ENCODE measurements at regions not wholly inside any gene's neighbourhood (a gene's known extent, or its start where the extent isn't known, plus 50 kb on each side); places are given as distances from the start of the nearest gene placed in this dataset.

GRCh38 chr7:93723424-93724124, 149.1 kb upstream of the CALCR start:
- TF ChIP-seq, protein P1, sequence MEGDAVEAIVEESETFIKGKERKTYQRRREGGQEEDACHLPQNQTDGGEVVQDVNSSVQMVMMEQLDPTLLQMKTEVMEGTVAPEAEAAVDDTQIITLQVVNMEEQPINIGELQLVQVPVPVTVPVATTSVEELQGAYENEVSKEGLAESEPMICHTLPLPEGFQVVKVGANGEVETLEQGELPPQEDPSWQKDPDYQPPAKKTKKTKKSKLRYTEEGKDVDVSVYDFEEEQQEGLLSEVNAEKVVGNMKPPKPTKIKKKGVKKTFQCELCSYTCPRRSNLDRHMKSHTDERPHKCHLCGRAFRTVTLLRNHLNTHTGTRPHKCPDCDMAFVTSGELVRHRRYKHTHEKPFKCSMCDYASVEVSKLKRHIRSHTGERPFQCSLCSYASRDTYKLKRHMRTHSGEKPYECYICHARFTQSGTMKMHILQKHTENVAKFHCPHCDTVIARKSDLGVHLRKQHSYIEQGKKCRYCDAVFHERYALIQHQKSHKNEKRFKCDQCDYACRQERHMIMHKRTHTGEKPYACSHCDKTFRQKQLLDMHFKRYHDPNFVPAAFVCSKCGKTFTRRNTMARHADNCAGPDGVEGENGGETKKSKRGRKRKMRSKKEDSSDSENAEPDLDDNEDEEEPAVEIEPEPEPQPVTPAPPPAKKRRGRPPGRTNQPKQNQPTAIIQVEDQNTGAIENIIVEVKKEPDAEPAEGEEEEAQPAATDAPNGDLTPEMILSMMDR (IDR thresholded peaks at IDR 0.05), result no peak
- Histone ChIP-seq H3K36me3 (ENCODE audit: low read depth) (no peaks in the 10 kb centered on the region), H3K4me1 (ENCODE audit: low read depth) (no peaks in the 10 kb centered on the region), H3K9me3 (no peaks in the 10 kb centered on the region), H3K4me3 (no peak overlapping the region)
- ATAC-seq (no peak), DNase-seq (no peak)
- intact Hi-C loops (cut with DNase I, micrococcal nuclease), result no loop called here

DNA sequence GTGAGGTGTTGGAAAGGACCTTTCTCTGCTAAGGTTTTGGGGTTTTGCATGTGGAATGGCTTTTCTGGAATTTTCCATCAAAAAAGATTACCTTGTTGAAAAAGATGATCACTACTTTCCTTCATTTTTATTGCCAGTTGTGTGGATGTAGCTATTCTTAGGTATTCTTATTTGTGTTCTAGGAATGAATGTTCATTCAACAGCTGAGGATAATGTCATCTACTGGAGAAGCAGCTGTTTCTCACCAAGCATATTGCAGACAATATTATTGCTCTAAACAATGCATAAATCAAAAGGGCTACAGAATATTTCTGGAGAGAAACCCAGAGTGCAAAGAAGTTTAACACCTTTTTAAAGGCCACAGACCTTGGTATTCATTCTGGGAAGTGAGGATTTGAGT, 145.6 kb upstream of the CALCR start:
- Histone ChIP-seq H3K4me1 (ENCODE audit: low read depth) (no peaks in the 10 kb centered on the region), H3K4me3 (no peak overlapping the region), H3K9me3 (no peaks in the 10 kb centered on the region), H3K36me3 (ENCODE audit: low read depth) (no peaks in the 10 kb centered on the region)
- DNase-seq (no peak), ATAC-seq (no peak)
- intact Hi-C loops (cut with DNase I, micrococcal nuclease), result no loop called here
- TF ChIP-seq, protein P1 (IDR thresholded peaks at IDR 0.05), result no peak

- no peak for DNase-seq
Measured at GRCh38 chr7:93719546-93719945, 145.0 kb upstream of the CALCR start.

GRCh38 chr7:93717217-93717900, 142.8 kb upstream of the CALCR start:
- intact Hi-C loops (cut with DNase I, micrococcal nuclease), result no loop called here
- Histone ChIP-seq H3K36me3 (ENCODE audit: low read depth) (no peaks in the 10 kb centered on the region), H3K4me1 (ENCODE audit: low read depth) (no peaks in the 10 kb centered on the region), H3K4me3 (no peak overlapping the region), H3K9me3 (no peaks in the 10 kb centered on the region)
- DNase-seq (no peak), ATAC-seq (no peak)
- TF ChIP-seq, protein P1 (IDR thresholded peaks at IDR 0.05), result no peak

More at GRCh38 chr7:93719546-93719945, 145.0 kb upstream of the CALCR start:
- no peaks in the 10 kb centered on the region for H3K4me1 ChIP-seq (ENCODE audit: low read depth)
- H3K4me3 ChIP-seq, result no peak overlapping the region
- H3K9me3 ChIP-seq, result no peaks in the 10 kb centered on the region
- H3K36me3 ChIP-seq (ENCODE audit: low read depth), result no peaks in the 10 kb centered on the region
- ATAC-seq, result no peak
- intact Hi-C loops (cut with DNase I, micrococcal nuclease), result no loop called here
- TF ChIP-seq, protein P1 (IDR thresholded peaks at IDR 0.05), result no peak

DNA sequence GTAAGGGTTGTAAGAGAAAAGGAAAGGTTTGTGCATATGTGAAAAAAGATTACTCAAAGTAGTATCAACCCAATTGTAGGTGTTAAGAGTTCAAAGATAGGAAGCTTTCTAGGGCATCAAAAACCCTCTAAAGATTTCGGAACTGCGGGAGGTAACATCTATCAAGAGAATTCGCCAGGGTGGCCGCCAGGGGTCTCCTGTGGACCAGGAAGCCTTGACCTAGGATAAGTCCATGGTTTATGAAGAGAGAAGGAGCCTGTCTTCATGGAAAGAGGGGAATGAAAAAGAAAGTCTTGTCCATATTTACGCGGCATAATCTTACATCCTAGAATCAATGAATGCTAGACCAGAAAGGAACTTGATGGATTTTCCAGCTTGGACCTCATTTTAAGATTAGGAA, 140.7 kb upstream of the CALCR start:
- intact Hi-C loops (cut with DNase I, micrococcal nuclease), result no loop called here

More for the DNA sequence above, 140.7 kb upstream of the CALCR start:
- no peaks in the 10 kb centered on the region for H3K9me3 ChIP-seq
- ATAC-seq (no peak), DNase-seq (peak; percentile 34 to 44 (median 36))
- TF ChIP-seq, protein P1 (IDR thresholded peaks at IDR 0.05), result no peak
- H3K36me3 ChIP-seq (ENCODE audit: low read depth), result no peaks in the 10 kb centered on the region
- no peak overlapping the region for H3K4me3 ChIP-seq
- no peaks in the 10 kb centered on the region for H3K4me1 ChIP-seq (ENCODE audit: low read depth)
